OCI-LY7 (cell line): ENCODE measurements at regions not wholly inside any gene's neighbourhood (a gene's known extent, or its start where the extent isn't known, plus 50 kb on each side); places are given as distances from the start of the nearest gene placed in this dataset.

ENCODE experiments used
- CTCF ChIP-seq: fragments of 200-600 bp; sonication (generic); conservative IDR thresholded peaks from 2 replicates; pipeline ENCODE4 v1.5.1; 2014; ENCODE audit warnings: mild to moderate bottlenecking, antibody characterized with exemption, low read length, moderate library complexity, mixed read lengths
- EZH2phosphoT487 ChIP-seq: fragments of 200-600 bp; sonication (generic); IDR thresholded peaks from 2 replicates; pipeline ENCODE4 v1.6.1; 2018; ENCODE audit warnings: low read depth, borderline replicate concordance, mild to moderate bottlenecking, mixed run types, antibody characterized with exemption, low read length, moderate library complexity, mixed read lengths

- TF ChIP-seq CTCF (no peak), EZH2phosphoT487 (no peak)
Measured at GRCh38 chr3:64764386-64764929, 76.7 kb upstream of the ADAMTS9 start.
